HepG2 (cell line): ENCODE measurements at regions not wholly inside any gene's neighbourhood (a gene's known extent, or its start where the extent isn't known, plus 50 kb on each side); places are given as distances from the start of the nearest gene placed in this dataset.

ENCODE experiments used
- ATAC-seq: fragments of 200-7000 bp; cut with Tn5 transposase; 3 replicates; pipeline ENCODE4 v1.9.1; 2020; ENCODE audit warnings: mild to moderate bottlenecking, moderate library complexity
- BruUV-seq: library from RNA; stranded (reverse); fragments of 400-500 nt; replicated peaks from 2 replicates; lab custom pipeline; 2021; lab: Mats Ljungman, UMichigan
- CTCF ChIA-PET: fragments of 300-600 bp; formaldehyde crosslinking; extraction: SDS; loops from one replicate; lab custom pipeline; 2021; ENCODE audit warnings: low total read pairs, inconsistent platforms, low intra/inter-chr PET ratio; lab: Yijun Ruan, JAX
- POLR2A ChIA-PET: fragments of 350-600 bp; sonication (Branson Sonifier 250); formaldehyde crosslinking; loops from one replicate; lab custom pipeline; 2020; ENCODE audit warnings: antibody characterized with exemption, inconsistent platforms; lab: Yijun Ruan, JAX
- DNase-seq: peaks from one replicate; pipeline ENCODE4 v3.0.0-alpha.2; 2015; ENCODE audit warnings: low spot score
- FAIRE-seq: peaks from 3 replicates; lab custom pipeline; 2011; peaks lifted over from hg19 to GRCh38; lab: Jason Lieb, UNC
- H2AFZ ChIP-seq: one replicate; pipeline ENCODE4 v1.6.1; 2011; ENCODE audit warnings: low read length, inconsistent platforms
- H3K27ac ChIP-seq: fragments of 300-600 bp; 3 replicates; pipeline ENCODE4 v1.8.0; 2011; ENCODE audit warnings: mixed run types, mild to moderate bottlenecking, mixed read lengths, low read length, inconsistent platforms; ENCODE audit not compliant: insufficient read depth; ENCODE audit errors: extremely low read length
- H3K27me3 ChIP-seq, 2 experiments: fragments of 200-600 bp in 1 of 2; 2 replicates in 1 of 2; 3 replicates in 1 of 2; pipeline versions ENCODE4 v1.6.0 to v1.8.0; 2011; ENCODE audit warnings: low read length in 2 of 2, mild to moderate bottlenecking in 2 of 2, moderate library complexity in 2 of 2, inconsistent platforms in 1 of 2; ENCODE audit not compliant: insufficient read depth in 2 of 2, control insufficient read depth in 1 of 2
- H3K36me3 ChIP-seq, 2 experiments: fragments of 200-600 bp in 1 of 2; replicated peaks in 1 of 2; 2 replicates in 1 of 2; 3 replicates in 1 of 2; pipeline versions ENCODE4 v1.5.1 to v1.8.0; 2011; ENCODE audit warnings: low read length in 2 of 2, inconsistent platforms in 1 of 2; ENCODE audit not compliant: insufficient read depth in 2 of 2, control insufficient read depth in 1 of 2
- H3K4me1 ChIP-seq: 2 replicates; pipeline ENCODE4 v1.5.1; 2012; ENCODE audit warnings: low read length, inconsistent platforms; ENCODE audit not compliant: insufficient read depth
- H3K4me2 ChIP-seq: 2 replicates; pipeline ENCODE4 v1.6.0; 2011; ENCODE audit warnings: low read depth, low read length, inconsistent platforms
- H3K4me3 ChIP-seq, 3 experiments: fragments of 200-600 bp in 1 of 3; sonication (generic), shearing (Covaris generic) in 1 of 3; replicated peaks in 1 of 3; 2 replicates each; pipeline ENCODE4 v1.5.1; 2011 to 2016; ENCODE audit warnings: low read length in 3 of 3, inconsistent platforms in 2 of 3, low read depth in 2 of 3, mild to moderate bottlenecking in 2 of 3, control low read depth in 1 of 3, mixed read lengths in 1 of 3; ENCODE audit not compliant: insufficient read depth in 1 of 3
- H3K79me2 ChIP-seq: one replicate; pipeline ENCODE4 v1.6.1; 2011; ENCODE audit warnings: low read length, inconsistent platforms; ENCODE audit not compliant: insufficient read depth
- H3K9ac ChIP-seq: 2 replicates; pipeline ENCODE4 v1.6.0; 2011; ENCODE audit warnings: mild to moderate bottlenecking, low read depth, low read length, inconsistent platforms; ENCODE audit not compliant: insufficient read depth
- H3K9me3 ChIP-seq: 2 replicates; pipeline ENCODE4 v1.5.1; 2012; ENCODE audit warnings: mild to moderate bottlenecking, low read length
- H4K20me1 ChIP-seq: 2 replicates; pipeline ENCODE4 v1.6.0; 2011; ENCODE audit warnings: inconsistent platforms, mild to moderate bottlenecking, low read length, moderate library complexity; ENCODE audit not compliant: insufficient read depth
- ARNT ChIP-seq: fragments of 450-650 bp; IDR thresholded peaks from 2 replicates; pipeline ENCODE4 v1.6.1; 2017
- FOXP4 ChIP-seq: sonication (generic); formaldehyde crosslinking; IDR thresholded peaks from 2 replicates; pipeline ENCODE4 v1.4.0; 2020; ENCODE audit warnings: missing genetic modification reagents
- POLR2AphosphoS5 ChIP-seq: IDR thresholded peaks from 2 replicates; pipeline ENCODE4 v1.6.1; 2012; ENCODE audit warnings: low read depth, low read length
- RFX5 ChIP-seq: IDR thresholded peaks from 2 replicates; pipeline ENCODE4 v1.6.1; 2011; ENCODE audit warnings: low read depth, low read length, improper control_type of control experiment
- SMC3 ChIP-seq: IDR thresholded peaks from 2 replicates; pipeline ENCODE4 v1.6.1; 2011; ENCODE audit warnings: low read length, improper control_type of control experiment
- SOX6 ChIP-seq, 2 experiments: fragments of 450-650 bp in 1 of 2; sonication (generic) in 1 of 2; formaldehyde crosslinking in 1 of 2; IDR thresholded peaks; 2 replicates each; pipeline versions ENCODE4 v1.4.0 to v1.6.1; 2017 to 2020; ENCODE audit warnings: antibody characterized with exemption in 1 of 2, mild to moderate bottlenecking in 1 of 2, missing genetic modification reagents in 1 of 2
- TFAP4 ChIP-seq: sonication (generic); IDR thresholded peaks from 2 replicates; pipeline ENCODE4 v1.6.1; 2016; ENCODE audit warnings: low read depth, borderline replicate concordance
- ZNF576 ChIP-seq: sonication (generic); formaldehyde crosslinking; IDR thresholded peaks from 2 replicates; pipeline ENCODE4 v1.4.0; 2020; ENCODE audit warnings: mild to moderate bottlenecking, missing genetic modification reagents
- WGBS: methylation state at CpG from one replicate; pipeline ENCODE4 v1.1.6; 2017; ENCODE audit warnings: low lambda C conversion rate; 5-methylcytosine and 5-hydroxymethylcytosine counted together
- in situ Hi-C: cut with HindIII; loops from 2 replicates; pipeline ENCODE4 v1.10.0; 2017; ENCODE audit warnings: low pct_unique_long_range_greater_than_20kb; ENCODE audit not compliant: extremely low pct_ligation_motif_present
- intact Hi-C: fragments of 100-400 bp; cut with micrococcal nuclease; formaldehyde crosslinking; loops from one replicate; pipeline ENCODE4 v1.10.0; 2022; ENCODE audit not compliant: unreplicated experiment

DNA sequence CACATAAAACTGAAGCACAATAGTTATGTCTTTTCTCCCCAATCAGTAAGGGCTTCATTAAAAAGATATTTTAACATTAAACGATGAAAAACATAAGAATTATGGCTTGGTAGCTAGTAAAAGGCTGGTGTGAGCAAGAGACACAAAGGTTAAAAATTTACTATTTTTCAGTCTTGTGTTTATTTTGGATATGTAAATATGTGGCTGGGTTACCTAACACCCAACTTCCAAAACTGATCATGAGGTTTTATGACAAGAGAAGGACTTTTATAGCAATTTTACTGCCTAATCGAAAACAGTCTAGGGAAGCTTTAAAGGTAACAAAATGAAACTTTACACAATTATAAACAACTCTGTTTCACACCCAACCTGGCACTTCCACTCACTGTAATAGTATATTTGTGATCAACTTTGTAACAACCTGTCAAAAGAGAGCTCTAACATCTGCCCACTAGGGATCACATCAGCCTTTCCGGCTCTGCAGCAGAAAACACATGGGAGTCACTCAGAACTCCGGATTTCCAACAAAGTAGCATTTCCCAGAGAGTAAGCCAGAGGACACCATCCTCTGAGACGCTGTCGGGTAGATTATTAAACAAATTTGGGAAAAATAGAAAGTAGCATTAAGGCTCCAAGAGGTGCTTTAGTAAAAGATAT lies 123.4 kb upstream of the C2CD4B start:
- ChIA-PET CTCF (no interaction called here), POLR2A (no interaction called here)
- no peaks in the 10 kb centered on the region for H3K9me3 ChIP-seq
- no peak for FAIRE-seq
- no peak overlapping the region for H3K27ac ChIP-seq
- H2AFZ ChIP-seq = no peak overlapping the region
- WGBS = 11% methylated on average over 6 of the region's 6 CpGs
- no peak overlapping the region for H3K4me2 ChIP-seq
- H3K79me2 ChIP-seq = no peaks in the 10 kb centered on the region
- H4K20me1 ChIP-seq = no peaks in the 10 kb centered on the region
- 0 out of 5 replicates have a peak, but pooled peaks cover 0 to 4% of the 10 kb centered on the region in 2 experiments for H3K27me3 ChIP-seq
- ATAC-seq = no peak
- H3K4me3 ChIP-seq = no peak overlapping the region
- no peak overlapping the region for H3K9ac ChIP-seq
- no TSS peak for BruUV-seq
- no peak for DNase-seq
- H3K36me3 ChIP-seq = no peaks in the 10 kb centered on the region
- in situ Hi-C loops = no loop called here
- TF ChIP-seq FOXP4 (CRISPR knock-in tag) (no peak), POLR2AphosphoS5 (no peak), TFAP4 (no peak)
- H3K4me1 ChIP-seq = peaks cover 19% of the 10 kb centered on the region
- intact Hi-C loops = no loop called here

- H3K27me3 ChIP-seq = peaks cover 0 to 9% of the 10 kb centered on the region in 2 experiments; a peak in 2 of 5 replicates
- no peak overlapping the region for H3K4me3 ChIP-seq
- no peaks in the 10 kb centered on the region for H4K20me1 ChIP-seq
- H3K36me3 ChIP-seq = no peaks in the 10 kb centered on the region
- H3K27ac ChIP-seq = no peak overlapping the region
- BruUV-seq = no TSS peak
- peaks cover 19% of the 10 kb centered on the region for H3K4me1 ChIP-seq
- H3K79me2 ChIP-seq = no peaks in the 10 kb centered on the region
- intact Hi-C loops = no loop called here
- CTCF ChIA-PET = no interaction called here
- TF ChIP-seq ZNF576 (CRISPR knock-in tag) (no peak), SOX6 (IDR thresholded peaks at IDR 0.05) (no peak), SOX6 (CRISPR knock-in tag; IDR thresholded peaks at IDR 0.05) (no peak), ARNT (no peak), SMC3 (no peak), RFX5 (no peak)
- TF ChIP-seq, all 625 proteins: peak for 0
- DNase-seq (no peak), FAIRE-seq (no peak), ATAC-seq (no peak)
- POLR2A ChIA-PET = no interaction called here
- Histone ChIP-seq H2AFZ (no peak overlapping the region), H3K9me3 (no peaks in the 10 kb centered on the region), H3K9ac (no peak overlapping the region), H3K4me2 (no peak overlapping the region)
- in situ Hi-C loops = no loop called here
- 16% methylated on average over 2 of the region's 2 CpGs for WGBS
Observed at GRCh38 chr15:62291262-62291661, 126.2 kb upstream of the C2CD4B start.
